ENCODE measurements at regions not wholly inside any gene's neighbourhood (a gene's known extent, or its start where the extent isn't known, plus 50 kb on each side); places are given as distances from the start of the nearest gene placed in this dataset.
"Not testable (repeated sequence)": the region's sequence is repeated elsewhere in the genome, so short reads cannot be mapped to it uniquely, and the experiment has no call there.

- not testable (repeated sequence) for H3K27me3 ChIP-seq (replicated peaks; ENCODE audit: control insufficient read depth, insufficient read depth, low read length, poor library complexity, severe bottlenecking); H3K9me3 ChIP-seq (ENCODE audit: control insufficient read depth, low read length); H3K27ac ChIP-seq (ENCODE audit: insufficient read depth, low read length, poor library complexity, severe bottlenecking); DNase-seq; H3K4me3 ChIP-seq (ENCODE audit: insufficient read depth, low read depth, low read length, poor library complexity, severe bottlenecking); H3K36me3 ChIP-seq (ENCODE audit: control insufficient read depth, insufficient read depth, low read length); H3K4me1 ChIP-seq (ENCODE audit: control insufficient read depth, insufficient read depth, low read length, poor library complexity, severe bottlenecking)
Measured at GRCh38 chr1:143709606-143710259, 262.1 kb downstream of the FAM72C start.

- H3K9me3 ChIP-seq (ENCODE audit: control insufficient read depth, low read length); DNase-seq; H3K36me3 ChIP-seq (ENCODE audit: control insufficient read depth, insufficient read depth, low read length); H3K27me3 ChIP-seq (replicated peaks; ENCODE audit: control insufficient read depth, insufficient read depth, low read length, poor library complexity, severe bottlenecking); H3K27ac ChIP-seq (ENCODE audit: insufficient read depth, low read length, poor library complexity, severe bottlenecking); H3K4me3 ChIP-seq (ENCODE audit: insufficient read depth, low read depth, low read length, poor library complexity, severe bottlenecking); H3K4me1 ChIP-seq (ENCODE audit: control insufficient read depth, insufficient read depth, low read length, poor library complexity, severe bottlenecking): not testable (repeated sequence)
Measured at GRCh38 chr1:143702739-143703138, 269.0 kb downstream of the FAM72C start.

DNA sequence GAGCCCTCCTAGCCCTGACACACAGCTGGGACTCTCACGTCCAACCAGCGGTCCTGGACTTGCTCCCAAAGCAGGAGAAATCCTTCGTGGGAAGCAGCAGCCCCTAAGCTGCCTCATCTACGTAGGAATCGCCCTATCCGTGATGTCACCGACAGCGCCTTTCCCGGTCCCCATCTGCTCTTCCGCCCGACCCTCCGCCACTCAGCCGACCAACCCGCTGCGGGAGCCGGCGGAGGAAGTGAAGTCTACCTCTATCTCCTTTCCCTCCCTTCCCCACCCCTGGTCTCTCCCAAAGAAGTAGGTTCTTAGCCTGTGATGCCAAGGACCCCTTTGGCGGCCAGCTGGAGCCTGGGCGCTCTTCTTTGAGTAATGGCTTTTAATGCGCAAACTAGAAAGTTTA is 272.1 kb downstream of the FAM72C start:
- Histone ChIP-seq H3K27me3 (replicated peaks; ENCODE audit: control insufficient read depth, insufficient read depth, low read length, poor library complexity, severe bottlenecking) (peaks cover 10% of the 10 kb centered on the region), H3K36me3 (ENCODE audit: control insufficient read depth, insufficient read depth, low read length) (no peaks in the 10 kb centered on the region), H3K4me1 (ENCODE audit: control insufficient read depth, insufficient read depth, low read length, poor library complexity, severe bottlenecking) (no peaks in the 10 kb centered on the region), H3K9me3 (ENCODE audit: control insufficient read depth, low read length) (no peaks in the 10 kb centered on the region), H3K27ac (ENCODE audit: insufficient read depth, low read length, poor library complexity, severe bottlenecking) (no peak overlapping the region), H3K4me3 (ENCODE audit: insufficient read depth, low read depth, low read length, poor library complexity, severe bottlenecking) (no peak overlapping the region)
- no peak for DNase-seq

- Histone ChIP-seq H3K9me3 (ENCODE audit: control insufficient read depth, low read length) (no peaks in the 10 kb centered on the region), H3K36me3 (ENCODE audit: control insufficient read depth, insufficient read depth, low read length) (no peaks in the 10 kb centered on the region), H3K4me1 (ENCODE audit: control insufficient read depth, insufficient read depth, low read length, poor library complexity, severe bottlenecking) (no peaks in the 10 kb centered on the region), H3K27ac (ENCODE audit: insufficient read depth, low read length, poor library complexity, severe bottlenecking) (no peak overlapping the region), H3K4me3 (ENCODE audit: insufficient read depth, low read depth, low read length, poor library complexity, severe bottlenecking) (no peak overlapping the region), H3K27me3 (replicated peaks; ENCODE audit: control insufficient read depth, insufficient read depth, low read length, poor library complexity, severe bottlenecking) (peaks cover 10% of the 10 kb centered on the region)
- no peak for DNase-seq
Measured at GRCh38 chr1:143699115-143699514, 272.7 kb downstream of the FAM72C start.

- Histone ChIP-seq H3K27me3 (replicated peaks; ENCODE audit: control insufficient read depth, insufficient read depth, low read length, poor library complexity, severe bottlenecking) (peaks cover 10% of the 10 kb centered on the region), H3K36me3 (ENCODE audit: control insufficient read depth, insufficient read depth, low read length) (no peaks in the 10 kb centered on the region), H3K4me1 (ENCODE audit: control insufficient read depth, insufficient read depth, low read length, poor library complexity, severe bottlenecking) (no peaks in the 10 kb centered on the region), H3K4me3 (ENCODE audit: insufficient read depth, low read depth, low read length, poor library complexity, severe bottlenecking) (no peak overlapping the region), H3K27ac (ENCODE audit: insufficient read depth, low read length, poor library complexity, severe bottlenecking) (no peak overlapping the region), H3K9me3 (ENCODE audit: control insufficient read depth, low read length) (no peaks in the 10 kb centered on the region)
- no peak for DNase-seq
Measured at GRCh38 chr1:143698016-143698415, 273.8 kb downstream of the FAM72C start.

GRCh38 chr1:143694085-143694484 is 277.7 kb downstream of the FAM72C start:
- DNase-seq: no peak
- Histone ChIP-seq H3K4me3 (ENCODE audit: insufficient read depth, low read depth, low read length, poor library complexity, severe bottlenecking) (no peak overlapping the region), H3K36me3 (ENCODE audit: control insufficient read depth, insufficient read depth, low read length) (no peaks in the 10 kb centered on the region), H3K9me3 (ENCODE audit: control insufficient read depth, low read length) (no peaks in the 10 kb centered on the region), H3K4me1 (ENCODE audit: control insufficient read depth, insufficient read depth, low read length, poor library complexity, severe bottlenecking) (no peaks in the 10 kb centered on the region), H3K27me3 (replicated peaks; ENCODE audit: control insufficient read depth, insufficient read depth, low read length, poor library complexity, severe bottlenecking) (peaks cover 14% of the 10 kb centered on the region), H3K27ac (ENCODE audit: insufficient read depth, low read length, poor library complexity, severe bottlenecking) (no peak overlapping the region)

DNA sequence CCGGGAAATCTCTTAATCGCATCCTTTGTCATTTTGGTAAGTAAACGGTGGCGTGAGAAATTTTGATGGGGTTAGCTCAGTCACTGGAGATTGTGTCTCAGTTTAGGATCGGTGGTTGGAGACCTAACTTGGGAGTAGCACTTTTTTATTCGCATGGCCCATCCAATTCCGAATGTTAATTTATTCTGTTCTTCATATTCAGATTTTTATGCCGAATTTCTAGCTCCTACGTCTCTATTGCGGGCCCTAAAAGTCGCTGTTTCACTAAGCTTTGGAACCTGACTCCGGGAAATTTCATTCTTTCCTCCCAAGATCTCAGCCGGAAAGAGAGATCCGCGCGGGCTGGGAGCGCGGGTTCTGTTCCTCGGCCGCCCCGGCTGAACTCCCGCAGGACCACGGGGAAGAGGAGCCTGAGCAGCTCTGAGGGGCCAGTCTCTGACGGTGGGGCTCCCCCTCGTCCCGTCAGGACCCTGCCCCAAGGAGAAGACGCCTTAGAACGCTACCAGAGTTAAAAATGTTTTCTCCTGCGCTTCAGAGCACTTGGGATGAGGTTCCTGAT is 279.7 kb downstream of the FAM72C start:
- H3K4me1 ChIP-seq (ENCODE audit: control insufficient read depth, insufficient read depth, low read length, poor library complexity, severe bottlenecking): no peaks in the 10 kb centered on the region
- no peak overlapping the region for H3K4me3 ChIP-seq (ENCODE audit: insufficient read depth, low read depth, low read length, poor library complexity, severe bottlenecking)
- no peaks in the 10 kb centered on the region for H3K36me3 ChIP-seq (ENCODE audit: control insufficient read depth, insufficient read depth, low read length)
- peaks cover 11% of the 10 kb centered on the region for H3K27me3 ChIP-seq (replicated peaks; ENCODE audit: control insufficient read depth, insufficient read depth, low read length, poor library complexity, severe bottlenecking)
- H3K9me3 ChIP-seq (ENCODE audit: control insufficient read depth, low read length): no peaks in the 10 kb centered on the region
- H3K27ac ChIP-seq (ENCODE audit: insufficient read depth, low read length, poor library complexity, severe bottlenecking): no peak overlapping the region
- no peak for DNase-seq

GRCh38 chr1:143691400-143691891 is 280.3 kb downstream of the FAM72C start:
- Histone ChIP-seq H3K4me3 (ENCODE audit: insufficient read depth, low read depth, low read length, poor library complexity, severe bottlenecking) (no peak overlapping the region), H3K27me3 (replicated peaks; ENCODE audit: control insufficient read depth, insufficient read depth, low read length, poor library complexity, severe bottlenecking) (peaks cover 11% of the 10 kb centered on the region), H3K9me3 (ENCODE audit: control insufficient read depth, low read length) (no peaks in the 10 kb centered on the region), H3K36me3 (ENCODE audit: control insufficient read depth, insufficient read depth, low read length) (no peaks in the 10 kb centered on the region), H3K27ac (ENCODE audit: insufficient read depth, low read length, poor library complexity, severe bottlenecking) (no peak overlapping the region), H3K4me1 (ENCODE audit: control insufficient read depth, insufficient read depth, low read length, poor library complexity, severe bottlenecking) (no peaks in the 10 kb centered on the region)
- DNase-seq: no peak

DNA sequence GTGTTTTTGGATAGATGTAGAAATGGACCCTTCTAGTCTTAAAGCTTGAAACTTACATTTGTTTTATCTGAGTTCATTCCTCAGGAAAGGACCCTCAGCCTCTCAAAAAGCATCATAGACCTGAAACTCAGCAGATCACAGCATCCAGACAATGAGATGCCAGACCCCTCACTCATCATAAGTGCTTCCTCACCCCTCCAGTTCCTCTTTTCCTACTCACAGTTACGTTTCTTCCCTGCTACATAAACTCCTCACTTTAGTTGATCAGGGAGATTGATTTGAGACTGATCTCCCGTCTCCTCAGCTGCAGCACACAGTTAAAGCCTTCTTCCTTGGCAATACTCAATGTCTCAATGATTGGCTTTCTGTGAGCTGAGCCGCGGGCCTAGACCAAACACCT is 282.0 kb downstream of the FAM72C start:
- Histone ChIP-seq H3K4me1 (ENCODE audit: control insufficient read depth, insufficient read depth, low read length, poor library complexity, severe bottlenecking) (no peaks in the 10 kb centered on the region), H3K4me3 (ENCODE audit: insufficient read depth, low read depth, low read length, poor library complexity, severe bottlenecking) (no peak overlapping the region), H3K27me3 (replicated peaks; ENCODE audit: control insufficient read depth, insufficient read depth, low read length, poor library complexity, severe bottlenecking) (peaks cover 11% of the 10 kb centered on the region), H3K36me3 (ENCODE audit: control insufficient read depth, insufficient read depth, low read length) (no peaks in the 10 kb centered on the region), H3K9me3 (ENCODE audit: control insufficient read depth, low read length) (no peaks in the 10 kb centered on the region), H3K27ac (ENCODE audit: insufficient read depth, low read length, poor library complexity, severe bottlenecking) (no peak overlapping the region)
- no peak for DNase-seq

DNA sequence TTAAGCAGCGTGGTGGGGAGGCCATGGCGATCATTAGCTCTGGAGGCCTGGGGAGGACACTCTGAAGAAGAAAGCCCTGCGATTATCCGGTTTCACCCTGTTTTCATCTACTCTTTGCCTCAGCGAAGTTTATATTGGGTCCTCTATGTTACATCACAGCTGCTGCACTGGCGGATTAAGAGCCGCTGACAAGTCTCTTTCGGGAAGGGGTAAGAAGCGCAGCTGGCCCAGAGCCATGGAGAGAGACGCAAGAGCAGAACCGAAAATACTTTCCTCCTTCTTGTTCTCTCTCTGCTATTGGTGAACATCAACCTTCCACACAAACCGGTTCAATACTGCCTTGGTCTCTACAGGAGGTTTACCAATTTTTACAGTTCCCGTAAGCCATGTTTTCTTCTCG is 291.5 kb downstream of the FAM72C start:
- DNase-seq: no peak
- no peaks in the 10 kb centered on the region for H3K4me1 ChIP-seq (ENCODE audit: control insufficient read depth, insufficient read depth, low read length, poor library complexity, severe bottlenecking)
- no peak overlapping the region for H3K27ac ChIP-seq (ENCODE audit: insufficient read depth, low read length, poor library complexity, severe bottlenecking)
- H3K27me3 ChIP-seq (replicated peaks; ENCODE audit: control insufficient read depth, insufficient read depth, low read length, poor library complexity, severe bottlenecking): no peaks in the 10 kb centered on the region
- H3K4me3 ChIP-seq (ENCODE audit: insufficient read depth, low read depth, low read length, poor library complexity, severe bottlenecking): no peak overlapping the region
- no peaks in the 10 kb centered on the region for H3K9me3 ChIP-seq (ENCODE audit: control insufficient read depth, low read length)
- H3K36me3 ChIP-seq (ENCODE audit: control insufficient read depth, insufficient read depth, low read length): no peaks in the 10 kb centered on the region

All from effector memory CD4-positive, alpha-beta T cell (primary cell).